ENCODE measurements at regions not wholly inside any gene's neighbourhood (a gene's known extent, or its start where the extent isn't known, plus 50 kb on each side); places are given as distances from the start of the nearest gene placed in this dataset.

- no peak for ATAC-seq (ENCODE audit: low read depth)
- Mint-ChIP-seq H3K9me3 (peaks cover 4% of the 10 kb centered on the region), H3K27ac (no peak overlapping the region), H3K4me1 (no peaks in the 10 kb centered on the region), H3K36me3 (ENCODE audit: low read depth) (no peaks in the 10 kb centered on the region), H3K4me3 (no peak overlapping the region), H3K27me3 (no peaks in the 10 kb centered on the region)
- TF ChIP-seq CTCF (IDR thresholded peaks at IDR 0.05): no peak
- DNase-seq: no peak
- CTCF ChIA-PET: no interaction called here
- intact Hi-C loops (cut with micrococcal nuclease): no loop called here
- POLR2A ChIA-PET: no interaction called here
Measured at GRCh38 chr10:94085288-94085687, 91.6 kb downstream of the PLCE1 start.

DNA sequence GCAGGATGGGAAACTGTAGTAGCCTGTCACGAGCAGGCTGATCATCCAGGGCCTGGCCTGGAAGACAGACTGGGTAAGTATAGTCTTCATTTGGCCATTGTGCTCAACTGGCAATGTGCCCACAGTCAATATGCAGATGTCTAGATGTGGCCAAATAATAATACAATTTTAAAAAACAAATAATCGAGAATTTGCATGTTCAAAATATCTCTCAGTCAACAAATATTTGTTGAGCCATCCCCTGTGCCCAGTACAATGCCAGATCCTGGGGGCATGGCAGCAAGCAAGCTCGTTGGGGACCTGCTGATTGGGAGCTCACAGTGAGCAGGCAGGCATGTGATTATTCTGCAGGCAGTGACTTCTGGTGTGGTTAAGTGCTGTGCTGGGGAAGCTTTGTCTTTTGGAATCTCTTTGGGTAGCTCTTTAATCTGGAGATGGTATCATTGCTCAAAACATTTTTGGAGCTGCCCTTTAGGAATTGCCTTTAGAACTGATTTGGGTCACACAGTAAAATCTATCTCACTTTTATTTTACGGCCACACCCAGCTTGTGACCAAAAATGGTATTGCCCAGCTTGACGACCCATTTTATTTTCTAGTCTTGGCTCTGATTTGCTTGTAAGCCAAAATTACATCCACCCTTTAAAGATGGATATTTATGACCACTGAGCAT lies 92.2 kb downstream of the PLCE1 start:
- DNase-seq (no peak), ATAC-seq (ENCODE audit: low read depth) (no peak)
- Mint-ChIP-seq H3K36me3 (ENCODE audit: low read depth) (no peaks in the 10 kb centered on the region), H3K9me3 (peaks cover 4% of the 10 kb centered on the region), H3K27me3 (no peaks in the 10 kb centered on the region), H3K27ac (no peak overlapping the region), H3K4me3 (no peak overlapping the region), H3K4me1 (no peaks in the 10 kb centered on the region)
- ChIA-PET POLR2A (no interaction called here), CTCF (no interaction called here)
- no peak for TF ChIP-seq CTCF (IDR thresholded peaks at IDR 0.05)
- intact Hi-C loops (cut with micrococcal nuclease): no loop called here

DNA sequence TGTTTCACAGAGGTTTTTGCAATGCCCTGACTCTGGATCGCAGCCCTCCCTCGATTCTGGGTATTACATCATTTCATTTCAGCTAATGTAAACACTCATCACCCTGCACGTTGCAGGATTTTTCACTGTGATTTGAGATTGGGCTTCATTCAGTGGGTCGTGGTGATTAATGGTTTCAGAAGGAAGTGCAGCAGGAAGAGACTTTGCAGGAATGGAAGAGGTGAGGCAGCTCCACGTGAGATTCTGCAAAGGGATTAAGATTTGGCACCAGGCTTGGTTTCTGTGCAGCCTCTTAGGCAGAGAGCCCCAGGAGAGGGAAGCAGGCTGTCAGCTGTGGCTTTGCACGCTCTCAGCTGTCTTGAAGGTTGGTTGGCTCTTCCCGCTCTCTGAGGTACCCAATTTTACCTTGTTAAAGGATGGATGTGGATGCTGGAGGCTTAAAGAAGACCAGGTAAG lies 95.2 kb downstream of the PLCE1 start:
- peaks cover 2% of the 10 kb centered on the region for H3K9me3 Mint-ChIP-seq
- no peak overlapping the region for H3K27ac Mint-ChIP-seq
- no peak for DNase-seq
- POLR2A ChIA-PET: no interaction called here
- H3K36me3 Mint-ChIP-seq (ENCODE audit: low read depth): no peaks in the 10 kb centered on the region
- no peak overlapping the region for H3K4me3 Mint-ChIP-seq
- peaks cover 4% of the 10 kb centered on the region for H3K27me3 Mint-ChIP-seq
- TF ChIP-seq CTCF (IDR thresholded peaks at IDR 0.05): no peak
- CTCF ChIA-PET: no interaction called here
- no peak for ATAC-seq (ENCODE audit: low read depth)
- intact Hi-C loops (cut with micrococcal nuclease): no loop called here
- H3K4me1 Mint-ChIP-seq: no peaks in the 10 kb centered on the region

GRCh38 chr10:94091649-94092048 lies 97.9 kb downstream of the PLCE1 start:
- H3K27ac Mint-ChIP-seq: no peak overlapping the region
- TF ChIP-seq CTCF (IDR thresholded peaks at IDR 0.05): no peak
- H3K9me3 Mint-ChIP-seq: peaks cover 2% of the 10 kb centered on the region
- CTCF ChIA-PET: no interaction called here
- intact Hi-C loops (cut with micrococcal nuclease): no loop called here
- ATAC-seq (ENCODE audit: low read depth) (no peak), DNase-seq (no peak)
- no peak overlapping the region for H3K4me3 Mint-ChIP-seq
- no peaks in the 10 kb centered on the region for H3K36me3 Mint-ChIP-seq (ENCODE audit: low read depth)
- POLR2A ChIA-PET: no interaction called here
- peaks cover 4% of the 10 kb centered on the region for H3K27me3 Mint-ChIP-seq
- no peaks in the 10 kb centered on the region for H3K4me1 Mint-ChIP-seq

GRCh38 chr10:94092848-94093247 lies 99.1 kb downstream of the PLCE1 start:
- Mint-ChIP-seq H3K27me3 (peaks cover 6% of the 10 kb centered on the region), H3K27ac (no peak overlapping the region), H3K4me3 (no peak overlapping the region), H3K4me1 (no peaks in the 10 kb centered on the region), H3K9me3 (peaks cover 2% of the 10 kb centered on the region), H3K36me3 (ENCODE audit: low read depth) (no peaks in the 10 kb centered on the region)
- no peak for ATAC-seq (ENCODE audit: low read depth)
- ChIA-PET POLR2A (no interaction called here), CTCF (no interaction called here)
- intact Hi-C loops (cut with micrococcal nuclease): no loop called here
- TF ChIP-seq CTCF (IDR thresholded peaks at IDR 0.05): no peak
- DNase-seq: no peak

Data from activated B cell treated with CpG ODN at 0.5 μM for 24 hours (primary cell).